Keratinocyte (primary cell): ENCODE measurements at regions not wholly inside any gene's neighbourhood (a gene's known extent, or its start where the extent isn't known, plus 50 kb on each side); places are given as distances from the start of the nearest gene placed in this dataset.

Experiments
- DNase-seq: peaks from one replicate; pipeline ENCODE4 v3.0.0-alpha.2; 2011; ENCODE audit warnings: low read depth, missing footprints, low spot score
- FAIRE-seq: peaks from 2 replicates; lab custom pipeline; 2011; peaks lifted over from hg19 to GRCh38; lab: Jason Lieb, UNC
- H2AFZ ChIP-seq: 2 replicates; pipeline ENCODE4 v1.6.0; 2012; ENCODE audit warnings: low read length, control low read depth, inconsistent platforms; ENCODE audit not compliant: control insufficient read depth
- H3K27ac ChIP-seq: 2 replicates; pipeline ENCODE4 v1.5.1; 2011; ENCODE audit warnings: low read length; ENCODE audit not compliant: control insufficient read depth, insufficient read depth
- H3K27me3 ChIP-seq: 3 replicates; pipeline ENCODE4 v1.6.0; 2011; ENCODE audit warnings: low read length; ENCODE audit not compliant: control insufficient read depth, insufficient read depth; ENCODE audit errors: extremely low read depth
- H3K36me3 ChIP-seq, 2 experiments: 2 replicates in 1 of 2; 3 replicates in 1 of 2; pipeline ENCODE4 v1.5.1; 2011; ENCODE audit warnings: low read length in 2 of 2, mild to moderate bottlenecking in 1 of 2; ENCODE audit not compliant: control insufficient read depth in 2 of 2, insufficient read depth in 2 of 2; ENCODE audit errors: extremely low read depth in 1 of 2
- H3K4me1 ChIP-seq: 3 replicates; pipeline ENCODE4 v1.5.1; 2011; ENCODE audit warnings: low read length; ENCODE audit not compliant: control insufficient read depth, insufficient read depth; ENCODE audit errors: extremely low read depth
- H3K4me2 ChIP-seq: 3 replicates; pipeline ENCODE4 v1.6.0; 2011; ENCODE audit warnings: low read depth, low read length; ENCODE audit not compliant: control insufficient read depth, insufficient read depth; ENCODE audit errors: extremely low read depth
- H3K4me3 ChIP-seq, 3 experiments: fragments of 200-600 bp in 1 of 3; sonication (generic) in 1 of 3; 2 replicates in 2 of 3; 3 replicates in 1 of 3; pipeline ENCODE4 v1.5.1; 2011 to 2016; ENCODE audit warnings: low read length in 3 of 3, mild to moderate bottlenecking in 3 of 3, control low read depth in 2 of 3, inconsistent platforms in 1 of 3, low read depth in 1 of 3, mixed read lengths in 1 of 3, mixed run types in 1 of 3, moderate library complexity in 1 of 3; ENCODE audit not compliant: control insufficient read depth in 2 of 3, insufficient read depth in 2 of 3; ENCODE audit errors: extremely low read depth in 1 of 3
- H3K79me2 ChIP-seq: 2 replicates; pipeline ENCODE4 v1.6.0; 2012; ENCODE audit warnings: low read length; ENCODE audit not compliant: control insufficient read depth, insufficient read depth
- H3K9ac ChIP-seq: 3 replicates; pipeline ENCODE4 v1.6.0; 2011; ENCODE audit warnings: low read length; ENCODE audit not compliant: control insufficient read depth, insufficient read depth; ENCODE audit errors: extremely low read depth
- H3K9me1 ChIP-seq: 3 replicates; pipeline ENCODE4 v1.6.0; 2011; ENCODE audit warnings: low read length; ENCODE audit not compliant: control insufficient read depth, insufficient read depth; ENCODE audit errors: extremely low read depth
- H3K9me3 ChIP-seq: 2 replicates; pipeline ENCODE4 v1.5.1; 2012; ENCODE audit warnings: low read depth, low read length; ENCODE audit not compliant: control insufficient read depth
- H4K20me1 ChIP-seq: 3 replicates; pipeline ENCODE4 v1.6.0; 2011; ENCODE audit warnings: low read length; ENCODE audit not compliant: control insufficient read depth, insufficient read depth; ENCODE audit errors: extremely low read depth
- CTCF ChIP-seq, 3 experiments: IDR thresholded peaks in 1 of 3; conservative IDR thresholded peaks in 1 of 3; optimal IDR thresholded peaks in 1 of 3; 2 replicates in 2 of 3; 3 replicates in 1 of 3; pipeline versions ENCODE3 to v1.5.1; 2011; ENCODE audit warnings: low read length in 3 of 3, mild to moderate bottlenecking in 3 of 3, moderate library complexity in 2 of 3, control low read depth in 1 of 3, inconsistent platforms in 1 of 3; ENCODE audit not compliant: insufficient read depth in 2 of 3; ENCODE audit errors: extremely low read depth in 1 of 3
- EZH2 ChIP-seq: IDR thresholded peaks from one replicate; pipeline ENCODE4 v1.6.1; 2012; ENCODE audit warnings: inconsistent platforms, mild to moderate bottlenecking, low read length, moderate library complexity
- dilution Hi-C: fragments of 300-500 bp; cut with MboI; formaldehyde crosslinking; loops from one replicate; pipeline ENCODE4 v1.7.0; 2020; ENCODE audit warnings: low sequenced_read_pairs; ENCODE audit not compliant: extremely low pct_ligation_motif_present

GRCh38 chrX:522456-522855 lies 108.1 kb upstream of the SHOX start:
- Histone ChIP-seq H2AFZ (no peak overlapping the region), H3K4me3 (no peak overlapping the region), H3K36me3 (no peaks in the 10 kb centered on the region), H3K79me2 (no peaks in the 10 kb centered on the region), H3K9me3 (peaks cover 5% of the 10 kb centered on the region), H4K20me1 (no peaks in the 10 kb centered on the region), H3K4me2 (no peak overlapping the region), H3K4me1 (no peaks in the 10 kb centered on the region), H3K9me1 (no peaks in the 10 kb centered on the region), H3K9ac (no peak overlapping the region), H3K27me3 (no peaks in the 10 kb centered on the region), H3K27ac (no peak overlapping the region)
- DNase-seq = no peak
- no peak for FAIRE-seq
- TF ChIP-seq CTCF (optimal IDR thresholded peaks at IDR 0.05 in 1 of 3, IDR thresholded peaks at IDR 0.05 in 1 of 3, conservative IDR thresholded peaks at IDR 0.05 in 1 of 3; ENCODE audit: extremely low read depth in 1 of 3, insufficient read depth in 2 of 3, low read length in 3 of 3) (no peak), EZH2 (no peak)
- dilution Hi-C loops = no loop called here

GRCh38 chrX:525134-525533 lies 105.5 kb upstream of the SHOX start:
- Histone ChIP-seq H3K4me2 (no peak overlapping the region), H3K4me1 (no peaks in the 10 kb centered on the region), H4K20me1 (no peaks in the 10 kb centered on the region), H3K27ac (no peak overlapping the region), H2AFZ (no peak overlapping the region), H3K36me3 (no peaks in the 10 kb centered on the region), H3K79me2 (no peaks in the 10 kb centered on the region), H3K9ac (no peak overlapping the region), H3K9me3 (peaks cover 9% of the 10 kb centered on the region), H3K9me1 (no peaks in the 10 kb centered on the region), H3K4me3 (no peak overlapping the region), H3K27me3 (no peaks in the 10 kb centered on the region)
- TF ChIP-seq EZH2 (no peak), CTCF (optimal IDR thresholded peaks at IDR 0.05 in 1 of 3, IDR thresholded peaks at IDR 0.05 in 1 of 3, conservative IDR thresholded peaks at IDR 0.05 in 1 of 3; ENCODE audit: extremely low read depth in 1 of 3, insufficient read depth in 2 of 3, low read length in 3 of 3) (no peak)
- dilution Hi-C loops = no loop called here
- no peak for FAIRE-seq
- DNase-seq = no peak
